ENCODE measurements at regions not wholly inside any gene's neighbourhood (a gene's known extent, or its start where the extent isn't known, plus 50 kb on each side); places are given as distances from the start of the nearest gene placed in this dataset.
"Not testable (repeated sequence)": the region's sequence is repeated elsewhere in the genome, so short reads cannot be mapped to it uniquely, and the experiment has no call there.

- H3K27me3 ChIP-seq (ENCODE audit: low read depth): no peaks in the 10 kb centered on the region
- no peak overlapping the region for H3K4me3 ChIP-seq
- DNase-seq (no peak), ATAC-seq (no peak)
- H3K27ac ChIP-seq: no peak overlapping the region
- no peaks in the 10 kb centered on the region for H3K36me3 ChIP-seq
- no peaks in the 10 kb centered on the region for H3K4me1 ChIP-seq
- intact Hi-C loops (cut with DNase I): no loop called here
- TF ChIP-seq, protein P1, sequence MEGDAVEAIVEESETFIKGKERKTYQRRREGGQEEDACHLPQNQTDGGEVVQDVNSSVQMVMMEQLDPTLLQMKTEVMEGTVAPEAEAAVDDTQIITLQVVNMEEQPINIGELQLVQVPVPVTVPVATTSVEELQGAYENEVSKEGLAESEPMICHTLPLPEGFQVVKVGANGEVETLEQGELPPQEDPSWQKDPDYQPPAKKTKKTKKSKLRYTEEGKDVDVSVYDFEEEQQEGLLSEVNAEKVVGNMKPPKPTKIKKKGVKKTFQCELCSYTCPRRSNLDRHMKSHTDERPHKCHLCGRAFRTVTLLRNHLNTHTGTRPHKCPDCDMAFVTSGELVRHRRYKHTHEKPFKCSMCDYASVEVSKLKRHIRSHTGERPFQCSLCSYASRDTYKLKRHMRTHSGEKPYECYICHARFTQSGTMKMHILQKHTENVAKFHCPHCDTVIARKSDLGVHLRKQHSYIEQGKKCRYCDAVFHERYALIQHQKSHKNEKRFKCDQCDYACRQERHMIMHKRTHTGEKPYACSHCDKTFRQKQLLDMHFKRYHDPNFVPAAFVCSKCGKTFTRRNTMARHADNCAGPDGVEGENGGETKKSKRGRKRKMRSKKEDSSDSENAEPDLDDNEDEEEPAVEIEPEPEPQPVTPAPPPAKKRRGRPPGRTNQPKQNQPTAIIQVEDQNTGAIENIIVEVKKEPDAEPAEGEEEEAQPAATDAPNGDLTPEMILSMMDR (IDR thresholded peaks at IDR 0.05): no peak
- H3K9me3 ChIP-seq: no peaks in the 10 kb centered on the region
Measured at GRCh38 chr12:91639327-91639726, 456.7 kb upstream of the DCN start.

DNA sequence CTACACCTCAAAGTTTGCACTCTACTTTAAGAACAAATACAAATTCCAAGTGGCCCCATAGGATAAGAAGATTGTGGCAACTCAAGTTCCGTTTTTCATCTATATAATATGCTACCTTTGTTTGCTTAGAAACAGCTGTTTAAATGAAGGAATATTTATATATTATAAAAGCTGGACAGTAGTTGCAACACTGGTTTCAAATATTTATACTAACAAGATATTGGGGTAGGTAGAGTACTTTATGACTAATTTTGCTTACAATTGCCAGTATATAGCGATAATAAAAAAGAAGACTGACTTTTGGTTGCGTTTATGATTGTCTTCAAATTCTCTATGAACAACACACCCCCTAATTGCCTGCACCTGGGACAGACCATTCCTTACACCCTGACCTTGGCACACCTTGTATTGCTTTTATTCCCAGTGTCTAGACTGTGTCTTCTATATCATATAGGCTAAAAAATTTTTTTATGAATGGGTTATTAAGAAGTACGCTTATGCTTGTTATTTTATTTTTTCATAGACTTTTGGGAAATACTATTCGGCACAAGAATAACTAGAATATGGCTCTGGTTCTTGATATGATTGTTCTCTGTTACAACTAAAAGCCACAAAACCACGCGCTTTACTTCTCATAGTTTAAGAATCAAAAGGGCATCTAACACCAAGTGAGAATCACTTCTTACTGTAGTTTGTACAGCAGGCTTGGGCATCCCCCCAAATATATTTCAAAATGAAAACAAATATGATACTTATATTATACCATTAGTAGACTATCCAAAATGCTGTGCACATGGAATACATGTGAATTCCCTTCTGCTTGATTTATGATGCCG is 455.4 kb upstream of the DCN start:
- Histone ChIP-seq H3K9me3 (no peaks in the 10 kb centered on the region), H3K27me3 (ENCODE audit: low read depth) (no peaks in the 10 kb centered on the region), H3K4me3 (no peak overlapping the region), H3K36me3 (no peaks in the 10 kb centered on the region), H3K27ac (no peak overlapping the region), H3K4me1 (no peaks in the 10 kb centered on the region)
- TF ChIP-seq, protein P1 (IDR thresholded peaks at IDR 0.05): no peak
- no peak for DNase-seq
- no peak for ATAC-seq
- intact Hi-C loops (cut with DNase I): no loop called here

GRCh38 chr12:91636721-91637120 is 454.1 kb upstream of the DCN start:
- Histone ChIP-seq H3K9me3 (no peaks in the 10 kb centered on the region), H3K36me3 (no peaks in the 10 kb centered on the region), H3K27ac (no peak overlapping the region), H3K4me1 (no peaks in the 10 kb centered on the region), H3K27me3 (ENCODE audit: low read depth) (no peaks in the 10 kb centered on the region), H3K4me3 (no peak overlapping the region)
- TF ChIP-seq, protein P1 (IDR thresholded peaks at IDR 0.05): no peak
- DNase-seq (no peak), ATAC-seq (no peak)
- intact Hi-C loops (cut with DNase I): no loop called here

DNA sequence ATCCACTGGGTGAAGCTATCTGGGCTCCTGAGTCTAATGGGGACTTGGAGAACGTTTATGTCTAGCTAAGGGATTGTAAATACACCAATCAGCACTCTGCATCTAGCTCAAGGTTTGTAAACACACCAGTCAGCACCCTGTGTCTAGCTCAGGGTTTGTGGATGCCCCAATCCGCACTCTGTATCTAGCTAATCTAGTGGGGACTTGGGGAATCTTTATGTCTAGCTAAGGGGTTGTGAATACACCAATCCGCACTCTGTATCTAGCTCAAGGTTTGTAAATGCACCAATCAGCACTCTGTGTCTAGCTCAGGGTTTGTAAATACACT is 451.7 kb upstream of the DCN start:
- DNase-seq; H3K36me3 ChIP-seq; H3K4me3 ChIP-seq; H3K9me3 ChIP-seq; intact Hi-C loops (cut with DNase I); H3K27ac ChIP-seq; H3K4me1 ChIP-seq; ATAC-seq; H3K27me3 ChIP-seq (ENCODE audit: low read depth): not testable (repeated sequence)

- Histone ChIP-seq H3K27me3 (ENCODE audit: low read depth) (no peaks in the 10 kb centered on the region), H3K36me3 (no peaks in the 10 kb centered on the region), H3K27ac (no peak overlapping the region), H3K4me1 (no peaks in the 10 kb centered on the region), H3K9me3 (no peaks in the 10 kb centered on the region), H3K4me3 (no peak overlapping the region)
- DNase-seq (no peak), ATAC-seq (peak in 1 of 2 donors; percentile 29)
- TF ChIP-seq, protein P1 (IDR thresholded peaks at IDR 0.05): no peak
- intact Hi-C loops (cut with DNase I): no loop called here
Measured at GRCh38 chr12:91633734-91634357, 451.2 kb upstream of the DCN start.

GRCh38 chr12:91633206-91633605 is 450.6 kb upstream of the DCN start:
- Histone ChIP-seq H3K27ac (no peak overlapping the region), H3K36me3 (no peaks in the 10 kb centered on the region), H3K4me1 (no peaks in the 10 kb centered on the region), H3K4me3 (no peak overlapping the region), H3K27me3 (ENCODE audit: low read depth) (no peaks in the 10 kb centered on the region), H3K9me3 (no peaks in the 10 kb centered on the region)
- no peak for ATAC-seq
- DNase-seq: no peak
- intact Hi-C loops (cut with DNase I): no loop called here
- TF ChIP-seq, protein P1 (IDR thresholded peaks at IDR 0.05): no peak

Measured in lower lobe of right lung (tissue), 2 donors.